ENCODE measurements at regions not wholly inside any gene's neighbourhood (a gene's known extent, or its start where the extent isn't known, plus 50 kb on each side); places are given as distances from the start of the nearest gene placed in this dataset.
A peak's percentile ranks its signal among the peaks of the same experiment; 100 is the strongest.

DNA sequence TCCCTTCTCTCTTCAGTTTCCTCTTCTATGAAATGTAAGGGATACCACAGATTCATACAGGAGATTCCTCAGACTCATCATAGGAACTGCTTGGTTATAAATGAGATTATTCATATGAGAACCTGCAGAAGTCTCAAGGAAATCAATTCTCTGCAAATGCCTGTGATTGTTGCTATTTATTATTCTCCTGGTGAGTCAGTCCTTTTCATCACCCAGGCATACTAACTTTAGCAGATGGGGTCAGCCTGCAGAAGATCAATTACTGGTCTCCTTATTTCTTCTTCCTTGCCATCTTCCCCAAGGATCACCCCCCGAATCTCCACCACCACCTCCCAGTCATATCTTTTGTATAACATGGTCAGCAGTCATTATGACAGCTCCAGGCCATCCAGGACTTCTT, 53.8 kb upstream of the DCP1A start:
- Histone ChIP-seq H3K36me3 (ENCODE audit: control insufficient read depth, insufficient read depth, low read length) (no peaks in the 10 kb centered on the region), H3K27me3 (ENCODE audit: control insufficient read depth, insufficient read depth, low read length) (no peaks in the 10 kb centered on the region), H3K4me3 (ENCODE audit: low read depth, low read length) (no peak overlapping the region)
- DNase-seq (ENCODE audit: low read depth) (no peak), FAIRE-seq (no peak)
- TF ChIP-seq, protein P1, sequence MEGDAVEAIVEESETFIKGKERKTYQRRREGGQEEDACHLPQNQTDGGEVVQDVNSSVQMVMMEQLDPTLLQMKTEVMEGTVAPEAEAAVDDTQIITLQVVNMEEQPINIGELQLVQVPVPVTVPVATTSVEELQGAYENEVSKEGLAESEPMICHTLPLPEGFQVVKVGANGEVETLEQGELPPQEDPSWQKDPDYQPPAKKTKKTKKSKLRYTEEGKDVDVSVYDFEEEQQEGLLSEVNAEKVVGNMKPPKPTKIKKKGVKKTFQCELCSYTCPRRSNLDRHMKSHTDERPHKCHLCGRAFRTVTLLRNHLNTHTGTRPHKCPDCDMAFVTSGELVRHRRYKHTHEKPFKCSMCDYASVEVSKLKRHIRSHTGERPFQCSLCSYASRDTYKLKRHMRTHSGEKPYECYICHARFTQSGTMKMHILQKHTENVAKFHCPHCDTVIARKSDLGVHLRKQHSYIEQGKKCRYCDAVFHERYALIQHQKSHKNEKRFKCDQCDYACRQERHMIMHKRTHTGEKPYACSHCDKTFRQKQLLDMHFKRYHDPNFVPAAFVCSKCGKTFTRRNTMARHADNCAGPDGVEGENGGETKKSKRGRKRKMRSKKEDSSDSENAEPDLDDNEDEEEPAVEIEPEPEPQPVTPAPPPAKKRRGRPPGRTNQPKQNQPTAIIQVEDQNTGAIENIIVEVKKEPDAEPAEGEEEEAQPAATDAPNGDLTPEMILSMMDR (IDR thresholded peaks at IDR 0.05; ENCODE audit: insufficient read depth, low read length, severe bottlenecking), result no peak

DNA sequence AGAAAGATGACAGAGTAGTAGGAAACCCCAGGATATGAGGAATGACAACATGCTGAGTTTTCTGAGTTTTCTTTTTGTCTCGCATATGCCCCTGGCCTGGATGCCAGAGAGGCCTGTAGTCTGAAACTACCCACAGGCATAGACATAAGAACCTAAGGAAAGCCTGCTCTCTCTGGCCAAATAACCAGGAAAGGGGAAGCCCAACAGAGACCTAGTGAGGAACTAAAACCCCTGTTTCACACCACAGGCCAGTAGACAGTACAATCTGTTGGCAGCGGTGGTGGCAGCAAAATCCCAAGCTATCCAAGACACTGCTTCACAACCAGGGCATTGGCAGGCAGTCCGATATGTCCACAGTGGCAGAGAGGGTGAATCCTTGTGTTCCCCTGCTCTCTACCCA, 55.0 kb upstream of the DCP1A start:
- Histone ChIP-seq H3K27me3 (ENCODE audit: control insufficient read depth, insufficient read depth, low read length) (no peaks in the 10 kb centered on the region), H3K36me3 (ENCODE audit: control insufficient read depth, insufficient read depth, low read length) (no peaks in the 10 kb centered on the region), H3K4me3 (ENCODE audit: low read depth, low read length) (no peak overlapping the region)
- FAIRE-seq (no peak), DNase-seq (ENCODE audit: low read depth) (no peak)
- TF ChIP-seq, protein P1 (IDR thresholded peaks at IDR 0.05; ENCODE audit: insufficient read depth, low read length, severe bottlenecking), result no peak

DNA sequence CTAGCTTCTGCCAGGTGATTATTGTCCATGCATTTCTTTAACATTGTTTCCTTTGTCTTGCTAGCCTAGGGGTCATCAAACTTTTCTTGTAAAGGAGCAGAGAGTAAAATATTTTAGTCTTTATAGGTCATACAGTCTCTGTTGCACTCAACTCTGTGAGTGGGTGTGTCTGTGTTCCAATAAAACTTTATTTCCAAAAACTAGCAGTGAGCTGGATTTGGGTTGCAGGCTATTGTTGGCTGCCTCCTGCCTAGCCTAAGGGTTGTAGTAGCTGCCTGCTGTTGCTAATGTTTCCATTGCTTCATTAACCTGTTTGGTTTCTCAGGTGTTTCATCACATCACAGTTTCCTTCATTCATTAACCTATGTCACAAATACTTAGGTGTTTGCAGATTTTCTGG, 64.0 kb upstream of the DCP1A start:
- Histone ChIP-seq H3K36me3 (ENCODE audit: control insufficient read depth, insufficient read depth, low read length) (no peaks in the 10 kb centered on the region), H3K27me3 (ENCODE audit: control insufficient read depth, insufficient read depth, low read length) (no peaks in the 10 kb centered on the region), H3K4me3 (ENCODE audit: low read depth, low read length) (no peak overlapping the region)
- DNase-seq (ENCODE audit: low read depth), result no peak
- no peak for FAIRE-seq
- TF ChIP-seq, protein P1 (IDR thresholded peaks at IDR 0.05; ENCODE audit: insufficient read depth, low read length, severe bottlenecking), result no peak

DNA sequence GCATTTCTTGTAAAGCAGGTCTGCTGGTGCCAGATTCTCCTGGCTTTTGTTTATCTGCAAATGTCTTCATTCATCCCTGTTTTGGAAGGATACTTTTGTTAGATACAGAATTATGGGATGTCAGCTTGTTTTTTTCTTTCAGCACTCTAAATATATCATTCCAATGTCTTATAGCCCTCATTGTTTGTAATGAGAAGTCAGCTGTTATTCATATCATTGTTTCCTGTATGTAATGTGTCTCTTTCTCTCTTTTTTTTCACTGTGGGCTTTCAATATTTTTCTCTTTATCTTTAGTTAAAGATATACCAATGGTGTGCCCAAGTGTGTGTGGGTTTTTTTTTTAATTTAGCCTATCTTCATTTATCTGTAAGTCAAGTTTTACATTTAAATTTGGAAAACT, 65.6 kb upstream of the DCP1A start:
- DNase-seq (ENCODE audit: low read depth) (no peak), FAIRE-seq (no peak)
- TF ChIP-seq, protein P1 (IDR thresholded peaks at IDR 0.05; ENCODE audit: insufficient read depth, low read length, severe bottlenecking), result no peak
- Histone ChIP-seq H3K27me3 (ENCODE audit: control insufficient read depth, insufficient read depth, low read length) (no peaks in the 10 kb centered on the region), H3K36me3 (ENCODE audit: control insufficient read depth, insufficient read depth, low read length) (no peaks in the 10 kb centered on the region), H3K4me3 (ENCODE audit: low read depth, low read length) (no peak overlapping the region)

DNA sequence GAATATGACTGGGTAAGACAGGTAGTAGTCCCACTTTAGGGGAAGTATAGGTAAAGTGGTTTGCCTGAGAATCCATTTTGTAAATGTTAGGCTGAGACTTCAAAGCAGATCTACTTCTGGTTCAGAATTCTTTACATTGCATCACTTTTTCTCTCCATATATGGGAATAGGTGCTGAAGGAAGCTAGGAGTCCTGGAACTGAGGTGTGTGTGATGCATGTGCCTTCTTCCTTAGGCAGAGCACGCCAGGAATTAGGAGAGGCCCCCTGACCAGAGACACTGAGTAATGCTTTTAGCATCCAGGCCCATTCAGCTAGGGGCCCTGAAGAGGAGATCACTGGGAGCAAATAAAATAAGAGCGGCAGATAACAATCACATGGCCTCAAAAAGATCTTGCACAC, 69.2 kb upstream of the DCP1A start:
- no peak overlapping the region for H3K4me3 ChIP-seq (ENCODE audit: low read depth, low read length)
- H3K36me3 ChIP-seq (ENCODE audit: control insufficient read depth, insufficient read depth, low read length), result no peaks in the 10 kb centered on the region
- DNase-seq (ENCODE audit: low read depth) (peak; percentile 4), FAIRE-seq (no peak)
- TF ChIP-seq, protein P1 (IDR thresholded peaks at IDR 0.05; ENCODE audit: insufficient read depth, low read length, severe bottlenecking), result no peak
- H3K27me3 ChIP-seq (ENCODE audit: control insufficient read depth, insufficient read depth, low read length), result no peaks in the 10 kb centered on the region

DNA sequence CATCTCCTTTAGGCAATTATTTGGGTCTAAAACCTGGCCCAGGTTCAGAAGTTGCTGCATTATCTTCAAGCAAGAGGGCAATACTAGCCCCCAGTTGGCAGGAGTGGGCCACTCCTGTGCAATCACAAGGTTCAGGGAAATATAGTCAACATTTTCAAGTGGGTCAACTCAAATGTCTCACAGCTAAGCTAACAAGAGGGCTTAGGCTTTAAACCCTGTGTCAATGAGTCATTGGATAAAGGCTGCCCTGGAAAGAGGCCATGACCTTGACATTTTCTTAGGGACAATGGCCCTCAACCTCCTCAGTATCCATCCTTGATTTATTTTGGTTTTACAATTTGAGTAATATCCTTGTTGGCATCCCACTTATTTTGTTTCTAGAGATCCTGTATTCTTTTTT, 73.5 kb upstream of the DCP1A start:
- Histone ChIP-seq H3K27me3 (ENCODE audit: control insufficient read depth, insufficient read depth, low read length) (no peaks in the 10 kb centered on the region), H3K36me3 (ENCODE audit: control insufficient read depth, insufficient read depth, low read length) (no peaks in the 10 kb centered on the region), H3K4me3 (ENCODE audit: low read depth, low read length) (no peak overlapping the region)
- TF ChIP-seq, protein P1 (IDR thresholded peaks at IDR 0.05; ENCODE audit: insufficient read depth, low read length, severe bottlenecking), result no peak
- DNase-seq (ENCODE audit: low read depth) (no peak), FAIRE-seq (no peak)
